ENCODE measurements at regions not wholly inside any gene's neighbourhood (a gene's known extent, or its start where the extent isn't known, plus 50 kb on each side); places are given as distances from the start of the nearest gene placed in this dataset.
"Not testable (repeated sequence)": the region's sequence is repeated elsewhere in the genome, so short reads cannot be mapped to it uniquely, and the experiment has no call there.

DNA sequence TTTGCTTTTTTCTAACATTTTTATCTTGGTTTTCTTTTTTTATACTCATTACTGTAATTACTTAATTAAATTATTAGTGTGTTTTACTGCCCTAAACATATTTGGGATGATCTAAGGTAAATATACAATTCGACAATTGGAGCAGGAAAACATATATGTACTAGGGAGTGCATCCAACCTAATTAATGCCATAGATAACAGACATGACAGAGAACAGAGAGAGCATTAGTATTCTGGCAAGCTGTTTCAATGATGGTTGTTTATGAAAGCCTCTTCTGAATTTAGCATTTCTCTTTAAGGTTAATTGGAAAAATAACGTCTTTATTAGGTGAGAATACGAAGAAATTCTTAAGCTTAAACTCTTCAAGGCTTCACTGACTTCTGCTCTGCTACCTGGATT lies 300.1 kb upstream of the PRR16 start:
- no peak overlapping the region for H3K27ac ChIP-seq
- H3K4me1 ChIP-seq = no peaks in the 10 kb centered on the region
- H3K36me3 ChIP-seq = no peaks in the 10 kb centered on the region
- no peak for TF ChIP-seq POLR2A (IDR thresholded peaks at IDR 0.05)
- TF ChIP-seq, protein P1, sequence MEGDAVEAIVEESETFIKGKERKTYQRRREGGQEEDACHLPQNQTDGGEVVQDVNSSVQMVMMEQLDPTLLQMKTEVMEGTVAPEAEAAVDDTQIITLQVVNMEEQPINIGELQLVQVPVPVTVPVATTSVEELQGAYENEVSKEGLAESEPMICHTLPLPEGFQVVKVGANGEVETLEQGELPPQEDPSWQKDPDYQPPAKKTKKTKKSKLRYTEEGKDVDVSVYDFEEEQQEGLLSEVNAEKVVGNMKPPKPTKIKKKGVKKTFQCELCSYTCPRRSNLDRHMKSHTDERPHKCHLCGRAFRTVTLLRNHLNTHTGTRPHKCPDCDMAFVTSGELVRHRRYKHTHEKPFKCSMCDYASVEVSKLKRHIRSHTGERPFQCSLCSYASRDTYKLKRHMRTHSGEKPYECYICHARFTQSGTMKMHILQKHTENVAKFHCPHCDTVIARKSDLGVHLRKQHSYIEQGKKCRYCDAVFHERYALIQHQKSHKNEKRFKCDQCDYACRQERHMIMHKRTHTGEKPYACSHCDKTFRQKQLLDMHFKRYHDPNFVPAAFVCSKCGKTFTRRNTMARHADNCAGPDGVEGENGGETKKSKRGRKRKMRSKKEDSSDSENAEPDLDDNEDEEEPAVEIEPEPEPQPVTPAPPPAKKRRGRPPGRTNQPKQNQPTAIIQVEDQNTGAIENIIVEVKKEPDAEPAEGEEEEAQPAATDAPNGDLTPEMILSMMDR (IDR thresholded peaks at IDR 0.05) = no peak
- intact Hi-C loops (cut with DNase I) = no loop called here
- H3K9me3 ChIP-seq = no peaks in the 10 kb centered on the region
- H3K27me3 ChIP-seq = no peaks in the 10 kb centered on the region
- no peak for DNase-seq (ENCODE audit: extremely low spot score in 2 of 2)
- no peak overlapping the region for H3K4me3 ChIP-seq

DNA sequence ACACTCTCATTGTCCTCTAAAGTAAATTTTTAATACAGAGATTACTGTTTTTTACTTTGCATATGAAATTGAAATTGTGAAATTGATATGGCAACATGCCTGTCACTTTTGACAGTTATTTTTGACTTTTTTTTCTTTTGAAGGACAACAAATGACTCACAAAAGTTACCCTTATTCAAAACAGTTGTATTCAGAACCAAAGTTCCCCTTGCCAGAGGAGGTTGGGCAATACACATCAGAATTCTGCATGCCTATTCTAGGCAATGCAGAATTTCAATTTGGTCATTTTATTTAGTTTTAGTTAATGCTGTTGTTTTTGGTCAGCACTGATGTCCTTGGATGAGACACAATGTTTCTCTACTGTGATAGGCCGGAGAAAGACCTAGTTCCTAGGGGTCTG lies 299.1 kb upstream of the PRR16 start:
- no peak for DNase-seq (ENCODE audit: extremely low spot score in 2 of 2)
- TF ChIP-seq POLR2A (IDR thresholded peaks at IDR 0.05) (no peak), POLR2AphosphoS5 (IDR thresholded peaks at IDR 0.05; ENCODE audit: insufficient read depth in 1 of 2, low read depth in 1 of 2) (no peak)
- TF ChIP-seq, protein P1 (IDR thresholded peaks at IDR 0.05) = no peak
- H3K27ac ChIP-seq = no peak overlapping the region
- H3K36me3 ChIP-seq = no peaks in the 10 kb centered on the region
- no peaks in the 10 kb centered on the region for H3K9me3 ChIP-seq
- H3K4me3 ChIP-seq = no peak overlapping the region
- intact Hi-C loops (cut with DNase I) = no loop called here
- H3K4me1 ChIP-seq = no peaks in the 10 kb centered on the region
- no peaks in the 10 kb centered on the region for H3K27me3 ChIP-seq

DNA sequence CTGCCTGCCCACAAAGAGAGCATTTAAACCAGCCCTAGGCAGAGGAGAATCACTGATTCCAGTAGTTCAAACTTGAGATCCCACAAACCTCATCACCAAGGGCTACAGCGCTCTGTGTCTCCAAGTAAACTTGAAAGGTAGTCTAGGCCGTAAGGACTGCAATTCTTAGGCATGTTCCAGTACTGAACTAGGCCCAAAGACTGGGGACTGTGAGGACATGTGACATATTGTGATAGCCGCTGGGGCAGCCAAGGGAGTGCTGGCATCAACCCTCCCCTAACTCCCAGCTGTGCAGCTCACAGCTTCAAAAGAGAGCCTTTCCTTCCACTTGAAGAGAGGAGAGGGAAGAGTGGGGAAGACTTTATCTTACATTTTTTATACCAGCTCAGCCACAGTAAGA lies 291.0 kb upstream of the PRR16 start:
- H3K9me3 ChIP-seq = no peaks in the 10 kb centered on the region
- no peaks in the 10 kb centered on the region for H3K4me1 ChIP-seq
- no peaks in the 10 kb centered on the region for H3K36me3 ChIP-seq
- H3K4me3 ChIP-seq = no peak overlapping the region
- no peak for TF ChIP-seq POLR2A (IDR thresholded peaks at IDR 0.05)
- TF ChIP-seq, protein P1 (IDR thresholded peaks at IDR 0.05) = no peak
- no peak for TF ChIP-seq POLR2AphosphoS5 (IDR thresholded peaks at IDR 0.05; ENCODE audit: insufficient read depth in 1 of 2, low read depth in 1 of 2)
- intact Hi-C loops (cut with DNase I) = no loop called here
- DNase-seq (ENCODE audit: extremely low spot score in 2 of 2) = no peak
- H3K27ac ChIP-seq = no peak overlapping the region
- H3K27me3 ChIP-seq = no peaks in the 10 kb centered on the region

DNA sequence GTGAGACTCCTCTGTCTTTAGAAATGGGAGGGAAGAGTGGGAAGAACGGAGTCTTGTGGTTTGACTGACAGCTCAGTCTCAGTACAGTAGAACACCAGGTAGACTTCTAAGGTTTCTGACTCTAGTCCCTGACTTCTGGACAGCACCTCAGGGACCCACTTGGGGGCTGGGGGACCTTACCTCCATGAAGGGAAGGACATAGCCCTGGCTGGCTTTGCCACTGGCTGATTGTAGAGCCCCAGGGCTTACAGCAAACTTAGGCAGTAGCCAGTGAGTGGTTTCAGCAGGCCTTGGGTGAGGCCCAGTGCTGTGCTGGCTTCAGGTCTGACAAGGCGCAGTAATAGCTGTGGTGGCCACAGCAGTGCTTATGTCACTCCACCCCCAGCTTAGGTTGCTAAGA lies 290.0 kb upstream of the PRR16 start:
- no peak for DNase-seq (ENCODE audit: extremely low spot score in 2 of 2)
- Histone ChIP-seq H3K27ac (no peak overlapping the region), H3K27me3 (no peaks in the 10 kb centered on the region), H3K4me1 (no peaks in the 10 kb centered on the region), H3K36me3 (no peaks in the 10 kb centered on the region), H3K9me3 (no peaks in the 10 kb centered on the region), H3K4me3 (no peak overlapping the region)
- intact Hi-C loops (cut with DNase I) = no loop called here
- no peak for TF ChIP-seq POLR2A (IDR thresholded peaks at IDR 0.05)
- TF ChIP-seq, protein P1 (IDR thresholded peaks at IDR 0.05) = no peak
- TF ChIP-seq POLR2AphosphoS5 (IDR thresholded peaks at IDR 0.05; ENCODE audit: insufficient read depth in 1 of 2, low read depth in 1 of 2) = no peak

DNA sequence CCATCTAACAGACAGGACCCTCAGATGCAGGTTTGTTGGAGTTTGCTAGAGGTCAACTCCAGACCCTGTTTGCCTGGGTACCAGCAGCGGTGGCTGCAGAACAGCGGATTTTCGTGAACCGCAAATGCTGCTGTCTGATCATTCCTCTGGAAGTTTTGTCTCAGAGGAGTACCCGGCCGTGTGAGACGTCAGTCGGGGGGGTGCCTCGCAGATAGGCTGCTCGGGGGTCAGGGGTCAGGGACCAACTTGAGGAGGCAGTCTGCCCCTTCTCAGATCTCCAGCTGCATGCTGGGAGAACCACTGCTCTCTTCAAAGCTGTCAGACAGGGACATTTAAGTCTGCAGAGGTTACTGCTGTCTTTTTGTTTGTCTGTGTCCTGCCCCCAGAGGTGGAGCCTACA lies 282.9 kb upstream of the PRR16 start:
- H3K9me3 ChIP-seq; H3K27me3 ChIP-seq; H3K36me3 ChIP-seq; intact Hi-C loops (cut with DNase I); H3K27ac ChIP-seq; DNase-seq (ENCODE audit: extremely low spot score in 2 of 2); H3K4me1 ChIP-seq; H3K4me3 ChIP-seq: not testable (repeated sequence)

DNA sequence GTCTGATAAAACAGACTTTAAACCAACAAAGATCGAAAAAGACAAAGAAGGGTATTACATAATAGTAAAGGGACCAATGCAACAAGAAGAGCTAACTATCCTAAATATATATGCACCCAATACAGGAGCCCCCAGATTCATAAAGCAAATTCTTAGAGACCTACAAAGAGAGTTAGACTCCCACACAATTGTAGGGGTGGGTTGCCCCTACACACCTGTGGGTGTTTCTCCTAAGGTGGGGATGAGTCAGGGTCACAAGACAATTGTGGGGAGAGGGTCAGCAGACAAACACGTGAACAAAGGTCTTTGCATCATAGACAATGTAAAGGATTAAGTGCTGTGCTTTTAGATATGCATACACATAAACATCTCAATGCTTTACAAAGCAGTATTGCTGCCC lies 269.4 kb upstream of the PRR16 start:
- intact Hi-C loops (cut with DNase I) = loop anchor here (5.0 kb wide), 1 partner anchor 1628 kb away; no protein-coding TSS in a partner anchor
- not testable (repeated sequence) for H3K36me3 ChIP-seq; H3K9me3 ChIP-seq; H3K4me3 ChIP-seq; H3K4me1 ChIP-seq; H3K27me3 ChIP-seq; DNase-seq (ENCODE audit: extremely low spot score in 2 of 2); H3K27ac ChIP-seq
